Forelimb muscle (tissue), 1 donor: ENCODE measurements at regions not wholly inside any gene's neighbourhood (a gene's known extent, or its start where the extent isn't known, plus 50 kb on each side); places are given as distances from the start of the nearest gene placed in this dataset.
A peak's percentile ranks its signal among the peaks of the same experiment; 100 is the strongest.

Experiments used
- DNase-seq: peaks from one replicate; pipeline ENCODE4 v3.0.0-alpha.2; 2013; ENCODE audit warnings: low read depth

DNA sequence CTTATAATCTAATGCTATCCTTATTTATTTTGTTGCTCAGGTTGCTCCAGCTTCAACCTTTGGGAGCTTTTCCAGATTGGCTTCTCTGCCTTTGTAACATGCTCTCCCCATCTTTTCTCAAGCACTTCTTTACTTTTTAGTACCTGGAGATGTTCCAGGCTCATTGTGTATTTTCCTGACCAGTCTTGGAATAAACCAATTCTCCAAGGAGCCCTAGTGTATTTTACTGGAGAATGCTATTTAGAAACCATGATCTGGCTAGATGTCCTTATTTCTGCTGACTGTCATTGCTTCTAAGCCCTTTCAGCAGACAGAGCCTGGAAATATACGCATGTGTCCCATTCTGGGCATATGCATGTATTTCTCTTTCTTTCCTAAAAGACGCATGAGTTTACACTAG is 95.7 kb downstream of the EMX2 start:
- no peak for DNase-seq

DNA sequence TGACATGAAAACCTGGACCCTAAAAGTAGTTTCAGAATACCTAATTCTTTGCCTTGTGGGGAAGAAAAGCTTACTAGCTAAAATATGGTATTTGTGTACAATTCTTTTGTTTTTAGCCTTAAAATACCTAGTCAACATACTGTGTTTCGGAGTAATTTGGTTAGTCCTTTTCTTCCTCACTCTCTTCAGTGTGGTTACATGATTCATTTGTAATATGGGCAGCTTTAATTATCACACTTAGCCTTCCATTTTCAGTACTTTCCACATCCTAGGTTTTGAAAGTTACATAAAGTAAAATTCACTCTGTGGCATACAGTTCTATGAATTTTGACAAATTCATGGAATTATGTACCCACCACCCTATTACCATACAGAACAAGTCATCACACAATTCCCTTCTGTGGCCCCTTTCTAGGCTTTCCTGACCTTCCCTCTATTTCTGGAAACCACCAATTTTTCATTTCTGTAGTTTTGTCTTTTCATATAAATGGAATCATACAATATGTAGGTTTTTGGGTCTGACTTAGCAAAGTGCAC is 96.2 kb downstream of the EMX2 start:
- DNase-seq: no peak

- no peak for DNase-seq
Observed at GRCh38 chr10:117640406-117640805, 97.9 kb downstream of the EMX2 start.

GRCh38 chr10:117646718-117647117 is 104.2 kb downstream of the EMX2 start:
- DNase-seq: no peak

- DNase-seq: no peak
Observed at GRCh38 chr10:117647306-117647705, 104.8 kb downstream of the EMX2 start.

GRCh38 chr10:117651121-117651520 is 108.6 kb downstream of the EMX2 start:
- no peak for DNase-seq

DNA sequence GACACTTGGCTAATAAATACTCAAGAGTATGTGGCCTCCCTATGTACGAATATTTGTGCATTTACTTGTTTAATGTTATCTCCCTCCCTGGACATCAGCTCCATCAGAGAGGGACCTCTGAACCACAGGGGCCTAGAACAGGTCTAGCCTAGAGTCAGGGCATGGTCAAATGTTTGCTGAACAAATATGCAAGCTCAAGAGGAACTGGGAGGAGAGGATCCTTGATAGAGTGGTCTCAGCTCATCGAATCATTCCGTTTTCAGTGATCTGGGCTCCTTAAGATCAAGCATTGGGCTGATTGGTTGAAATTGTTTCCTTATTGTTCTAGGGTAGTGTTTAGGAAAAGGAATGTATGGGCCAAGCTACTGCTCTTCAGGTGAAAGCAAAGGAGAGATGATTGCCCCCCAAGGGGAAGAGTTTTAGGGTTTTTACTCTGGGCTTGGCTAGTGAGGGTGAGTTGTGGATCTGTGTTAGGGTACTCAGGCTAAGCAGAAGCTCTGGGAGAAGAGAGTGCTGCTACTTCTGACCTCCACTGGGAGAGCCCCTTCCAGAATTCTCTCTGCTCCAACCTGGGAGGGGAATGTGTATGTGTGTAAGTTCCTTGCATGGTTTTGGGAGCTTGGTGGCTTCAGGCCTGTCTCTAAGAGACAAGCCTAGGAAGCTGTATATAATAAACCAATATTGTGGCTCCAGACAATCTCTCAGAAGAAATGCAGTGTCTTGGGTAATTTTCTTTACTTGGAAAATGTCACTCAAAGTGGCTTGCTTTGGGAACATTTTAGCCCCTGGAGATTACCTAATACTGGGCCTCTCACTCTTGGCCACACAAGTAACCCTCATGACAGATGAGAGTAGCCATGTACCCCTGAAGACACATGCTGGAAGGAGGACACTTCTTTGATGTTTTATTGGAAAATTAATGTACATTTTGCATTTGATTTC is 110.0 kb downstream of the EMX2 start:
- DNase-seq: no peak

DNA sequence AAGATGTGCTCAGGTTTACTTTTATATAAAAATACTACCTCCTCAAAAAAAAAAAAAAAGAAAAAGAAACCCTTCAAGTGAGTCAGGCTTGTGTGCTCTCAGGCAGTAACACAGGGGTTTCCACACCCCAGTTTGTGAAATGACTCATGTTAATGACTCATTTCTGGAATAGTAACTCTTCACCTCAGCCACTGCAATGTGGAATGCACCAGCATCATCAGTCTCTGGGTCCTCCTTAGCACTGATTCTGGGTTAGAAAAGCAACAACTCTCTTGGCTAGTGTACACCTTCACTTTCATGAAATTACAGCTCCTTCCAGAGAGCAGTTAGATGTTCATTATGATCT is 110.6 kb downstream of the EMX2 start:
- DNase-seq: no peak

GRCh38 chr10:117654105-117654504 is 111.6 kb downstream of the EMX2 start:
- DNase-seq: no peak

DNA sequence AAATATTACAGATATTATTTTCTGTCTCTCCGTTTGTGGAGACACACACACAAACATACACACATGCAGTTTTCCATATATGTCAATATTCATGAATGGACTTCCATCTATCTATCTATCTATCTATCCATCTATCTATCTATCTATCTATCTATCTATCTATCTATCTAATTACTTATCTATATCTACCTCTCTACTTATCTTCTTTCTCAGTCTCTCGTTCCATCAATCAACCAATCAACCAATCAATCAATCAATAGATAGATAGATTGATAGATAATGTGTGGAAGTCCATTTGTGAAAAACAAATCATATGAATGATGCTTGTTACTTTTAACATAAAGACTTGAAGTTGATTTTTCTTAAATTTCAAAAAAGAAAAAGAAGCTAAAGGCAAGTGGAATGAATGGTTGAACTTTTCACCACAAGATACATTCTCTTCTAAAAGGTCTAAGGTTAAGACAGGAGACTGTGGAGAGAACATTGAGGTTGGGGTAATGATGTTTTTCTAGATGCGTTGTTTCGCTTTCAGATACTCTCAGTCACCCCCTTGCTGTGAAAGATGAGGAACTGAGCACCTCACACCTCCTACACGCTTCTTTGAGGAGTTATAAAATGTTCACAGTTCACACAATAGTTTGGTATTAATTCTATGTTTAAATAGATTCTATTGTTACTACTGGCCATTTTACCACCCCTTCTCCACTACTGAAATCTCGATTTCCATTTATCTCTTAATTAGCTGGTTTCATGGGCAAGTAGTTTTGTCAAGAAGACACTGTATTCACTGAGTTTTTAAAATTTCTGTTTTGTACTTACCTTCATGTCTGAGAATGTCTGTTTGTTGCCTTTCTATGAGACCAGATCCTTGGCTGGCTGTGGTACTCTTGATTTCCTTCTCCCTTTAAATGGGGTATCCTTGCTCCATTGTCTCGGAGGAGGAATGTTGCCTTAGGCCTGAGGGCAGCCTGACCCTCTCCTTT is 114.1 kb downstream of the EMX2 start:
- no peak for DNase-seq

DNA sequence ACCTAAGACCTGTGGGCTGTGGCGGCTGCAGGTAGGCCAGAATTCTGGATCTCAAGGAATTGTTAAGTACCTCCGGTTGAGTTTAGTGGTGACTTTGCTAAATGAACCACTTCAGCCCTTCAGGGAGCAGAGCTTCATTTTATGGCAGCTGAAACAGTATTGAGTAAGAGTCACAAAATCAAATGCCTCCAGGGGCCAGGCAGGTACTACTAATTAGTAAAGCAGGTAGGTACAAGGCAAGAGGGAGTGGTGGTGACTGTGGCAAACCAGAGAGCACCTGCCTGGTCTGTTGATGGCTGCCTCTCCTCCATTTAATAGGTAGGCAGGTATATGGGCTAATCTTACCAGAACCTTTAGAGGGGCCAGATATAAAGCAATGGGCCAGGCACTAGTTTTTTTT is 118.8 kb downstream of the EMX2 start:
- DNase-seq: no peak

DNA sequence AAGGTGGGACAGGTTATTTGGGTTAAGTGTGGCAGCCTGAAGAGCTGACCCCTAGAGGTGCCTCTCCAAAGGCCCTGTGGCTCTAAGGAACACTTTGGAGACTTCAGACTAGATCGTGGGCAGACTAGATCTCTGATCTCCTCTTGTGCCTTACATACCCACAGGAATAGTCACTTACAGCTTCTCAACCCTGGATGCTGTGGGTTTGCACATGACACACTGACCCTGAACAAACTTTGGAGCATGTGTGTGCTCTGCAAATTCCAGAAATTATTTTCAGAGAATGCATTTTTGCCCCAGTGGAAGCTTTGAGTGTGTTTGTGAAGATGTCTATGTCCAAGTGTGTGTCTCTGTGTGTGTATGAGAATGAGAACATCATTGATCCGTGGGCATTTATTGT is 119.6 kb downstream of the EMX2 start:
- DNase-seq: no peak

DNA sequence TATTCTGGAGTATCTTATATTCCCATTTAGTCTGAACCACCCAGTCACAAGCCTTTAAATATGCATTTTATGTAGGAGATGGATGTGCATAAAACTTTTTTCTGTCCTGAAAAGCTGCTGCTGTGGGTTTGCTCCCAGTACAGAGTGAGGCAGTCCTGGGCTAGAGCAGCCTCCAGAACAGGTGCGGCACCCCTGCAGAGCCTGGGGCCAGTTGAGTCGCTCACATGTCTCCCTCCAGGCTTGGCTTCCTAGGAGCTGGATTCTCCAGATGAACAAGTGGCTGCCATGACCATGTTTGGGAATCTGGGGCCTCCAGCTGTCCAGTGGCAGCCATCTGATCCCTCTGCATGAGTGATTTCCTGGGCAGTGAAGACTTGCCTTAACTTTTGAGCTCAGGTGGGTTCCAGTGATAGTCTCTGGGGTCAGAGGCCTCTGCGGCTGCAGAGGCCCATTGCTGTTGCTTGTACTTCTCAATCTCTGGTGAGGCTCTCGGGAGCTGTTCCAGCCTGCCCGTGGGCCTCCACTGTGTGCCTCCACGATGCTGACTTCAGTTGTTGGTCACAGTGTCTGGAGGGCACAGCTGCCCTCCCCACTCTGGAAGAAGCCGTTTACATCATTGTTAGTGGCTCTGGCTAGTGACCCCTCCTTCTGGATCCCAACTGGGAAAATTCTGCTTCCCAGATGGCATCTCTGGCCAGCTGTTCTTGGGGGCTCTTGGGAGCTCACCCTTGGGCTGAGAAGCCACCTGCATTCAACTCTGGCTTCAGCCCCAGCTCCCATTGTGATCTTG is 120.4 kb downstream of the EMX2 start:
- no peak for DNase-seq

DNA sequence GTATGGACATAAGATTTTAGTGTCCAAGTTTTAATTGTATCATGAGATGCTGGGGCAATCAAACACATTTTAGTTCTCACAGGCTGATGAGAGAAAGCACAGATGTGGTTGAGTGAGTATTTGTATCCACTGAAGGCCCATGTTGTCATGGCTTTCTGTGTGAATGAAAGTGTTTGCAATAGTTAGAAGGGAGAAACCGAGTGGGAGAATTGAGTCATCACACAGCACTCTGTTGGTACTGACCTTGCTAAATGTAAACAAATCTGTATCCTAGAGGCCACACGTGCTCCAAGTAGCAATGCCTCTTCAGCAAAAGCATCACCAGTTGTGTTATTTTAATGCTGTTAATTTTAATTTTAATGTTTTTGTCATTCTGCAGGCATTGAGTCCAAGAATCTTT is 121.2 kb downstream of the EMX2 start:
- peak; percentile 73 for DNase-seq

GRCh38 chr10:117664288-117664687 is 121.7 kb downstream of the EMX2 start:
- no peak for DNase-seq

DNA sequence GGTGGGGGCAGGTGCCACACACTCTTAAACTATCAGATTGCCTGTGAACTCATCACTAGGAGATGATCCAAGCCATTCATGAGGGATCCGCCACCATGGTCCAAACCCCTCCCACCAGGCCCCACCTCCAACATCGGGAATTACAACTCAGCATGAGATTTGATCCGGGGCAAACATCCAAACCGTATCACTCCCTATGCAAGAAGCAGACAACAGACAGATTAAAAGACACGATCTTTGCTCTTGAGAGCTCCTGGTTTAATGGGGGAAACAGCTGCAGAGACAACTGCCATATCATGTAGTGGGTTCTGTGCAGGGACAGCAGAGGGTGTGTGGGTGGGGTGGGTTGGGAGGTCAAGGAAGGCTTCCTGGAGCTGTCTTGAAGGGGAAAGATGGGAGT is 123.6 kb downstream of the EMX2 start:
- DNase-seq: peak; percentile 34

- DNase-seq: no peak
Observed at GRCh38 chr10:117666965-117667364, 124.4 kb downstream of the EMX2 start.

DNA sequence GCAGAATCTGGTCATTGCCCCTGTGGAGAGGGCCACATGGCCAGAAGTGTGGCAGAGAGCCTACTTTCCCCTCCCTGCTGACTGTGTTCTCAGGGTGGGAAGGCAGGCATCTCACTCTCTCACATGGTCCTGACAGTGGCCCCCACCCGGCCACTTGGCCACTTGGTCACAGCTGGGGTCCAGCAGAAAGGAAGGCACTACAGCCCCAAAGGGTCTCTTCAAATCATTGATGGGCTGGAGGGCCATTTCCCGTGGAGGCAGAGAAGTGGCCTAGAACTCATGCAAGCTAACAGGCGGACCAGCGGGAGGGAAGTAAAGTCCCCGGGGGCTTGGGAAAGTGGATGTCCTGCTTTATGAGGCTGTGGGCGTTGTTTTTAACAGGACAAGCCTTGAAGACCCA is 125.3 kb downstream of the EMX2 start:
- DNase-seq: no peak

- DNase-seq: no peak
Observed at GRCh38 chr10:117668327-117669008, 125.9 kb downstream of the EMX2 start.

DNA sequence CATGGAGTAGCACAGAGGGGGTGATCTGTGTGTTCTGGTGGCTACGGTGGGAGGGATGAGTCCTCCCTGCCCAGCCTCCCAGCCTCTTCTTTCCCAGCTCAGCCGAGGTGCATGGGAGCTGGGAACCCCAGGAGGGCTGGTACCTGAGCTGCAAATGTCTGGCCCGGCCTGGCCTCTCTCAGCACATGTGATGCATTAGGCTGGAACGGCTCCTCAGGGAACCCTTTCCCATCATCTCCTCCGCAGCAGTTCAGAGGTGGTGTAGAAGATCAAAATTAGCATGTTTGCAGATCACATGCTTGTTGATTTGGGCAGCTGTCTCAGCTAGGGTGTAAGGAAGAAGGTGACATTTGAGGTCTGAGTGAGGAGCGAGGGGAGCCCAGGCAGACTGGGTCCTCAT is 126.6 kb downstream of the EMX2 start:
- DNase-seq: no peak
